ENCODE measurements at regions not wholly inside any gene's neighbourhood (a gene's known extent, or its start where the extent isn't known, plus 50 kb on each side); places are given as distances from the start of the nearest gene placed in this dataset.

- Histone ChIP-seq H3K27ac (ENCODE audit: low read length) (no peak overlapping the region), H3K4me3 (ENCODE audit: low read length) (no peak overlapping the region), H3K4me1 (ENCODE audit: control insufficient read depth, insufficient read depth, low read length) (peaks cover 2% of the 10 kb centered on the region), H3K9me3 (ENCODE audit: control insufficient read depth, low read length) (no peaks in the 10 kb centered on the region), H3K27me3 (ENCODE audit: control insufficient read depth, insufficient read depth) (no peaks in the 10 kb centered on the region)
- intact Hi-C loops (cut with DNase I): loop anchor here in 1 of 4 donors (10.0 kb wide), 1 partner anchor 615 kb away; the partner anchor contains the start of gene DLX5
- DNase-seq (no peak), ATAC-seq (peak; percentile 42 to 54)
- WGBS: 37% methylated on average over 6 of the region's 6 CpGs
Measured at GRCh38 chr7:96410126-96410839, 88.4 kb upstream of the SLC25A13 start.

- intact Hi-C loops (cut with DNase I): loop anchor here in 1 of 4 donors (10.0 kb wide), 1 partner anchor 484 kb away; no protein-coding TSS in a partner anchor
Measured at GRCh38 chr7:96408881-96409280, 87.0 kb upstream of the SLC25A13 start.

GRCh38 chr7:96407427-96407826 is 85.5 kb upstream of the SLC25A13 start:
- H3K27ac ChIP-seq (ENCODE audit: low read length): no peak overlapping the region
- H3K4me1 ChIP-seq (ENCODE audit: control insufficient read depth, insufficient read depth, low read length): peaks cover 2% of the 10 kb centered on the region
- DNase-seq (no peak), ATAC-seq (no peak)
- H3K27me3 ChIP-seq (ENCODE audit: control insufficient read depth, insufficient read depth): no peaks in the 10 kb centered on the region
- no peaks in the 10 kb centered on the region for H3K9me3 ChIP-seq (ENCODE audit: control insufficient read depth, low read length)
- intact Hi-C loops (cut with DNase I): loop anchor here in 1 of 4 donors (10.0 kb wide), 1 partner anchor 483 kb away; no protein-coding TSS in a partner anchor
- no peak overlapping the region for H3K4me3 ChIP-seq (ENCODE audit: low read length)

More at GRCh38 chr7:96408881-96409280, 87.0 kb upstream of the SLC25A13 start:
- ATAC-seq (no peak), DNase-seq (peak in 1 of 3 donors; percentile 14)
- no peaks in the 10 kb centered on the region for H3K9me3 ChIP-seq (ENCODE audit: control insufficient read depth, low read length)
- WGBS: 91% methylated on average over 9 of the region's 9 CpGs
- no peak overlapping the region for H3K4me3 ChIP-seq (ENCODE audit: low read length)
- peaks cover 2% of the 10 kb centered on the region for H3K4me1 ChIP-seq (ENCODE audit: control insufficient read depth, insufficient read depth, low read length)
- no peak overlapping the region for H3K27ac ChIP-seq (ENCODE audit: low read length)
- H3K27me3 ChIP-seq (ENCODE audit: control insufficient read depth, insufficient read depth): no peaks in the 10 kb centered on the region

DNA sequence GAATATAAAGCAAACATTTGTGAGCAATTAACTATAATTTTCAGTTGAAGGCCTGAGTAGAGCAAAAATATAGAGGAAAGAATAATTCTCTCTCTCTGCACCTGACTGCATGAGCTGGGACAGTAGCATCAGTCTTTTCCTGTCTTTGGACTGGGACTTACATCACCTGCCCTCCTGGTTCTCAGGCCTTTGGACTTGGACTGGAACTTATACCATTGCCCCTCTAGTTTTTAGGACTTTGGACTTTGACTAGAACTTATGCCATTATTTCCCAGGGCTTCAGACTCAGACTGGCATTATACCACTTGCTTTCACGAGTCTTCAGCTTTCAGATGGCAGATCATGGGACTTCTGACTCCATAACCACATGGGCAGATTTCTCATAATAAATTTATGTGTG is 81.0 kb upstream of the SLC25A13 start:
- DNase-seq: no peak
- intact Hi-C loops (cut with DNase I): loop anchor here in 1 of 4 donors (10.0 kb wide), 1 partner anchor 478 kb away; no protein-coding TSS in a partner anchor
- WGBS: 84% methylated on average over 1 of the region's 1 CpG
- Histone ChIP-seq H3K4me3 (ENCODE audit: low read length) (no peak overlapping the region), H3K27ac (ENCODE audit: low read length) (no peak overlapping the region), H3K27me3 (ENCODE audit: control insufficient read depth, insufficient read depth) (no peaks in the 10 kb centered on the region), H3K4me1 (ENCODE audit: control insufficient read depth, insufficient read depth, low read length) (peaks cover 2% of the 10 kb centered on the region), H3K9me3 (ENCODE audit: control insufficient read depth, low read length) (no peaks in the 10 kb centered on the region)
- no peak for ATAC-seq

- peak; percentile 54 to 86 for ATAC-seq
- peaks cover 2% of the 10 kb centered on the region for H3K4me1 ChIP-seq (ENCODE audit: control insufficient read depth, insufficient read depth, low read length)
- H3K9me3 ChIP-seq (ENCODE audit: control insufficient read depth, low read length): no peaks in the 10 kb centered on the region
- H3K4me3 ChIP-seq (ENCODE audit: low read length): no peak overlapping the region
- intact Hi-C loops (cut with DNase I): loop anchor here in 1 of 4 donors (10.0 kb wide), 1 partner anchor 476 kb away; no protein-coding TSS in a partner anchor
- WGBS: 30% methylated on average over 2 of the region's 2 CpGs
- DNase-seq: no peak
- no peak overlapping the region for H3K27ac ChIP-seq (ENCODE audit: low read length)
- no peaks in the 10 kb centered on the region for H3K27me3 ChIP-seq (ENCODE audit: control insufficient read depth, insufficient read depth)
Measured at GRCh38 chr7:96401200-96401599, 79.3 kb upstream of the SLC25A13 start.

DNA sequence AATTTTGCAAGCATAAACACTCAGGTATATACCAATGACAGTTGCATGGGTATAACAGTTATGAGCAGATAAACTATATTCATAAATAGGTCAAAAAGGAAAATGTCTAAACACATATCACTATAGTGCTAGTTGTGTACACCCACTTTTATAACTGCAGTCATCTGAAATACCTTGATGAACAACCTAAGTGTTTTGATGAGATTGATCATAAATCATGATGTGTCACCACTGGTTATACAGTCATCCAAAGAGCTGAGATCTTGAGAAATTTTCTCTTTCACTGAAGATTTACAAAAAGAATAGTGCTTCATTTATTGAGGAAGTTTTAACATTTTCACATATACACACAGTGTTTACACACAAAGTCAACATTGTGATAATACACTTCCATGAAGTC is 78.6 kb upstream of the SLC25A13 start:
- ATAC-seq (no peak), DNase-seq (no peak)
- H3K4me3 ChIP-seq (ENCODE audit: low read length): no peak overlapping the region
- no peaks in the 10 kb centered on the region for H3K27me3 ChIP-seq (ENCODE audit: control insufficient read depth, insufficient read depth)
- peaks cover 2% of the 10 kb centered on the region for H3K4me1 ChIP-seq (ENCODE audit: control insufficient read depth, insufficient read depth, low read length)
- H3K27ac ChIP-seq (ENCODE audit: low read length): no peak overlapping the region
- no peaks in the 10 kb centered on the region for H3K9me3 ChIP-seq (ENCODE audit: control insufficient read depth, low read length)
- intact Hi-C loops (cut with DNase I): loop anchor here in 1 of 4 donors (10.0 kb wide), 1 partner anchor 476 kb away; no protein-coding TSS in a partner anchor

DNA sequence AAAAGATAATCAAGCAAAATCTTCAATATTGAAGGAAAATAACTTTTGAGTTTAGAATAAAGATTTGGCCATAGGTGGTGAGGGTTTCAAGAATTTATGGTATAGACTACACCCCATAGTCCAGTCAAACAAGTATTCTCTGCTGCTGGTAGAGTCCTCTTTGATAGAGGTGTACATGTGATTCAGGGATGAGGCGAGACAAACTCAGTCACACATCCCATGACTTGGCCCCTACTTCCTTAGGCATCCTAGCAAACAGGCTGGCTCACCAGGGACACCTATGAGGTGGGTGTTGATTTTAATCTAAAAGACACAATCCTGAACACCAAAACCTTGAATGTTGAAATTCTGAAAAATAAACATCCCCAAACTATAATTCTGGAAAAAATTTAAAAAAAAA is 78.1 kb upstream of the SLC25A13 start:
- Histone ChIP-seq H3K27ac (ENCODE audit: low read length) (no peak overlapping the region), H3K4me1 (ENCODE audit: control insufficient read depth, insufficient read depth, low read length) (peaks cover 2% of the 10 kb centered on the region), H3K27me3 (ENCODE audit: control insufficient read depth, insufficient read depth) (no peaks in the 10 kb centered on the region), H3K4me3 (ENCODE audit: low read length) (no peak overlapping the region), H3K9me3 (ENCODE audit: control insufficient read depth, low read length) (no peaks in the 10 kb centered on the region)
- WGBS: 94% methylated on average over 1 of the region's 1 CpG
- no peak for DNase-seq
- ATAC-seq: no peak
- intact Hi-C loops (cut with DNase I): loop anchor here in 1 of 4 donors (10.0 kb wide), 1 partner anchor 475 kb away; no protein-coding TSS in a partner anchor

GRCh38 chr7:96397936-96398598 is 76.2 kb upstream of the SLC25A13 start:
- H3K27ac ChIP-seq (ENCODE audit: low read length): no peak overlapping the region
- no peak overlapping the region for H3K4me3 ChIP-seq (ENCODE audit: low read length)
- no peaks in the 10 kb centered on the region for H3K27me3 ChIP-seq (ENCODE audit: control insufficient read depth, insufficient read depth)
- no peak for ATAC-seq
- intact Hi-C loops (cut with DNase I): no loop called here
- no peak for DNase-seq
- no peaks in the 10 kb centered on the region for H3K9me3 ChIP-seq (ENCODE audit: control insufficient read depth, low read length)
- peaks cover 2% of the 10 kb centered on the region for H3K4me1 ChIP-seq (ENCODE audit: control insufficient read depth, insufficient read depth, low read length)
- 74% methylated on average over 8 of the region's 8 CpGs for WGBS

DNA sequence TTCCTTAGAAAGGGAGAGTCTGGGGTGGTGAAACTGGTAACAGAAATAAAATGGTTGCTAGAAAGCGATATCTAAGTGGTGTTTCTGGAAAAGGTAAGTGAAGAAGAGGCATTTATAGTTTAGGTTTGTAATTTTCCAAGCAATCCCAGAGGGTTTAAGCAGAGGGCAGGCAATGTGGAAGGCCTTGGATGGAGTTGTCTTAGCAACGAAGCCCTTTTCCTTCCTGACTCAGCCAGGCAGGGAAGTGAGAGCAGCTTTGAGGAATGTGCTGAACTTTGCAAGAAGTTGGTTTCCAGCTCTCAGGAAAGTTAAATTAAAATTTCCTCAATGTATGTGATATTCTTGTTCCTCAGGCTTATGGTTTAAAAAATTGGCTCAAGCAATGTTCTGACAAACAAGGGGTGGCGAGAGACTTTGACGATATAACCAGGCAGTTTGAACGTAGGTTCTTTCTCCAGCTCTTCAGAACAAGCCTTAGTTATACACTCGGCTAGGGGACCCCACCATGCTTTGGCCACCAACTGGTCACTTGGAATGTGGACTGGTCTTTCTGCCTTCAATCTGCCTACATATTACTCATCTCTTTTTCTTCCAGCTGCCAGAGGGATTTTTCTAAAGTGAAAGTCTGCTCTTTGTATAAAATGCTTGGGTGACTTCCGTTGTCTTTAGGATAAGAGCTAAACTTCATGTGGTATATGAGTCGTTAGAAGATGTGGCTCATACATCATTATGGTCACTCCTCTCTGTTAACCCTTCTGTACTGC is 66.9 kb upstream of the SLC25A13 start:
- 37% methylated on average over 8 of the region's 8 CpGs for WGBS
- no peaks in the 10 kb centered on the region for H3K27me3 ChIP-seq (ENCODE audit: control insufficient read depth, insufficient read depth)
- H3K4me1 ChIP-seq (ENCODE audit: control insufficient read depth, insufficient read depth, low read length): no peaks in the 10 kb centered on the region
- no peaks in the 10 kb centered on the region for H3K9me3 ChIP-seq (ENCODE audit: control insufficient read depth, low read length)
- intact Hi-C loops (cut with DNase I): no loop called here
- ATAC-seq (peak; percentile 92 to 99), DNase-seq (peak in 1 of 3 donors; percentile 29)
- H3K27ac ChIP-seq (ENCODE audit: low read length): peak overlapping the region; percentile 82
- H3K4me3 ChIP-seq (ENCODE audit: low read length): no peak overlapping the region

DNA sequence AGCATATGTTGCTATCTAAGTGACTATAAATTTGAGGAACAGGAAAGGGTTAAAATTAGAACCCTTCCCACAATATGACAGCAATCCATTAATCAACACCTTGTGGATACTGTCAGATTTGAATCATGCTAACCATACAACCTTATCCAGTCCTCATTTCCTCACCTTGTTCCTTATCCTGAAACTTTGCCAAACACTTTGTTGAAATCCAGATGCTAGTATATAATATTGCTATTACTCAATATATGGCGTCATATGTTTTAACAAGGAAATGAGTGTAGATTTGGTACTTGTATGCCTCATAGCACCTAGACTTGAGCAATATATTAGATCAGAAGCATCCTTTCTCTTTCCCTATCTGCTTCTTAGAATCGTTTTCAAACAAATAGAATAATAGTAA is 66.3 kb upstream of the SLC25A13 start:
- Histone ChIP-seq H3K9me3 (ENCODE audit: control insufficient read depth, low read length) (no peaks in the 10 kb centered on the region), H3K27ac (ENCODE audit: low read length) (no peak overlapping the region), H3K4me1 (ENCODE audit: control insufficient read depth, insufficient read depth, low read length) (no peaks in the 10 kb centered on the region), H3K4me3 (ENCODE audit: low read length) (no peak overlapping the region), H3K27me3 (ENCODE audit: control insufficient read depth, insufficient read depth) (no peaks in the 10 kb centered on the region)
- no peak for DNase-seq
- ATAC-seq: peak; percentile 24 to 78
- WGBS: 12% methylated on average over 2 of the region's 2 CpGs
- intact Hi-C loops (cut with DNase I): no loop called here

DNA sequence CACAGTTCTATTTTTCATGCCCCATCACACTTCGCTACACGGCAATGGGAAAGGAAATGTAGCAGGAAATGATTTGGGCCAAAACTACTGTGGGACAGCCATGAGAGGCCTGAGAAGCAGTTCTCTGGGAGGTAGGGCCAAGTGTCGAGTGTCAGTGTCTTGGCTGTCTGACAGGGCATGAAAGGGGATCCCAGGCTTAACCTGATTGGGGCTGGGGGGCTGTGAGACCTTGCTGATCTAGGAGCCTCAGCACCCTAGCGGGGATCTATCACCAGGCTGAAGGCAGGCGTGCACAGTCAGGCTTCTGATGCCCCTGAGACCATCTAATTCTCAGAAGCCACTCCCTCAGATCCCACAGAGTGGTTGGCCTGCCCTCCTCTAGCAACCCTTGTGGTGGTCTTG is 58.2 kb upstream of the SLC25A13 start:
- DNase-seq (no peak), ATAC-seq (peak; percentile 50 to 81)
- no peak overlapping the region for H3K4me3 ChIP-seq (ENCODE audit: low read length)
- H3K9me3 ChIP-seq (ENCODE audit: control insufficient read depth, low read length): no peaks in the 10 kb centered on the region
- intact Hi-C loops (cut with DNase I): no loop called here
- no peak overlapping the region for H3K27ac ChIP-seq (ENCODE audit: low read length)
- WGBS: 46% methylated on average over 5 of the region's 5 CpGs
- H3K27me3 ChIP-seq (ENCODE audit: control insufficient read depth, insufficient read depth): no peaks in the 10 kb centered on the region
- H3K4me1 ChIP-seq (ENCODE audit: control insufficient read depth, insufficient read depth, low read length): no peaks in the 10 kb centered on the region

All from right cardiac atrium (tissue), 5 donors.